ENCODE measurements at regions not wholly inside any gene's neighbourhood (a gene's known extent, or its start where the extent isn't known, plus 50 kb on each side); places are given as distances from the start of the nearest gene placed in this dataset.

GRCh38 chr3:148054999-148055398 lies 642.7 kb upstream of the AGTR1 start:
- Mint-ChIP-seq H3K27ac (no peak overlapping the region), H3K27me3 (ENCODE audit: insufficient read depth) (no peaks in the 10 kb centered on the region), H3K4me3 (no peak overlapping the region), H3K4me1 (ENCODE audit: low read depth) (no peaks in the 10 kb centered on the region), H3K9me3 (no peaks in the 10 kb centered on the region), H3K36me3 (ENCODE audit: low read depth) (no peaks in the 10 kb centered on the region)
- no peak for DNase-seq (ENCODE audit: low spot score)
- intact Hi-C loops (cut with micrococcal nuclease), result no loop called here

- DNase-seq (ENCODE audit: low spot score), result no peak
- Mint-ChIP-seq H3K9me3 (no peaks in the 10 kb centered on the region), H3K27ac (no peak overlapping the region), H3K4me1 (ENCODE audit: low read depth) (no peaks in the 10 kb centered on the region), H3K4me3 (no peak overlapping the region), H3K36me3 (ENCODE audit: low read depth) (no peaks in the 10 kb centered on the region), H3K27me3 (ENCODE audit: insufficient read depth) (no peaks in the 10 kb centered on the region)
- intact Hi-C loops (cut with micrococcal nuclease), result no loop called here
Observed at GRCh38 chr3:148062590-148062989, 635.1 kb upstream of the AGTR1 start.

GRCh38 chr3:148066802-148067201 lies 630.9 kb upstream of the AGTR1 start:
- Mint-ChIP-seq H3K4me1 (ENCODE audit: low read depth) (no peaks in the 10 kb centered on the region), H3K4me3 (no peak overlapping the region), H3K27me3 (ENCODE audit: insufficient read depth) (no peaks in the 10 kb centered on the region)

GRCh38 chr3:148068466-148068865 lies 629.2 kb upstream of the AGTR1 start:
- Mint-ChIP-seq H3K4me3 (no peak overlapping the region), H3K27ac (no peak overlapping the region), H3K9me3 (no peaks in the 10 kb centered on the region), H3K27me3 (ENCODE audit: insufficient read depth) (no peaks in the 10 kb centered on the region), H3K36me3 (ENCODE audit: low read depth) (no peaks in the 10 kb centered on the region), H3K4me1 (ENCODE audit: low read depth) (no peaks in the 10 kb centered on the region)
- intact Hi-C loops (cut with micrococcal nuclease), result no loop called here
- DNase-seq (ENCODE audit: low spot score), result no peak

More at GRCh38 chr3:148066802-148067201, 630.9 kb upstream of the AGTR1 start:
- Mint-ChIP-seq H3K9me3 (no peaks in the 10 kb centered on the region), H3K36me3 (ENCODE audit: low read depth) (no peaks in the 10 kb centered on the region), H3K27ac (no peak overlapping the region)
- intact Hi-C loops (cut with micrococcal nuclease), result no loop called here
- no peak for DNase-seq (ENCODE audit: low spot score)

GRCh38 chr3:148070041-148070440 lies 627.7 kb upstream of the AGTR1 start:
- no peaks in the 10 kb centered on the region for H3K36me3 Mint-ChIP-seq (ENCODE audit: low read depth)
- H3K27me3 Mint-ChIP-seq (ENCODE audit: insufficient read depth), result no peaks in the 10 kb centered on the region
- intact Hi-C loops (cut with micrococcal nuclease), result no loop called here
- no peak overlapping the region for H3K27ac Mint-ChIP-seq
- H3K4me1 Mint-ChIP-seq (ENCODE audit: low read depth), result no peaks in the 10 kb centered on the region
- H3K4me3 Mint-ChIP-seq, result no peak overlapping the region
- no peaks in the 10 kb centered on the region for H3K9me3 Mint-ChIP-seq
- no peak for DNase-seq (ENCODE audit: low spot score)

GRCh38 chr3:148073721-148074456 lies 623.8 kb upstream of the AGTR1 start:
- intact Hi-C loops (cut with micrococcal nuclease), result no loop called here
- no peak overlapping the region for H3K27ac Mint-ChIP-seq
- no peak for DNase-seq (ENCODE audit: low spot score)
- H3K9me3 Mint-ChIP-seq, result no peaks in the 10 kb centered on the region
- no peaks in the 10 kb centered on the region for H3K36me3 Mint-ChIP-seq (ENCODE audit: low read depth)
- no peak overlapping the region for H3K4me3 Mint-ChIP-seq
- no peaks in the 10 kb centered on the region for H3K4me1 Mint-ChIP-seq (ENCODE audit: low read depth)
- no peaks in the 10 kb centered on the region for H3K27me3 Mint-ChIP-seq (ENCODE audit: insufficient read depth)

GRCh38 chr3:148074946-148075345 lies 622.8 kb upstream of the AGTR1 start:
- Mint-ChIP-seq H3K36me3 (ENCODE audit: low read depth) (no peaks in the 10 kb centered on the region), H3K4me3 (no peak overlapping the region), H3K9me3 (no peaks in the 10 kb centered on the region), H3K4me1 (ENCODE audit: low read depth) (no peaks in the 10 kb centered on the region), H3K27ac (no peak overlapping the region), H3K27me3 (ENCODE audit: insufficient read depth) (no peaks in the 10 kb centered on the region)
- DNase-seq (ENCODE audit: low spot score), result no peak
- intact Hi-C loops (cut with micrococcal nuclease), result no loop called here

- no peaks in the 10 kb centered on the region for H3K9me3 Mint-ChIP-seq
- H3K27me3 Mint-ChIP-seq (ENCODE audit: insufficient read depth), result no peaks in the 10 kb centered on the region
- no peaks in the 10 kb centered on the region for H3K4me1 Mint-ChIP-seq (ENCODE audit: low read depth)
- no peak overlapping the region for H3K4me3 Mint-ChIP-seq
- no peaks in the 10 kb centered on the region for H3K36me3 Mint-ChIP-seq (ENCODE audit: low read depth)
- no peak overlapping the region for H3K27ac Mint-ChIP-seq
- DNase-seq (ENCODE audit: low spot score), result no peak
- intact Hi-C loops (cut with micrococcal nuclease), result no loop called here
Observed at GRCh38 chr3:148075771-148076716, 621.7 kb upstream of the AGTR1 start.

GRCh38 chr3:148077318-148077923 lies 620.3 kb upstream of the AGTR1 start:
- no peak overlapping the region for H3K27ac Mint-ChIP-seq
- no peaks in the 10 kb centered on the region for H3K4me1 Mint-ChIP-seq (ENCODE audit: low read depth)
- no peaks in the 10 kb centered on the region for H3K36me3 Mint-ChIP-seq (ENCODE audit: low read depth)
- H3K27me3 Mint-ChIP-seq (ENCODE audit: insufficient read depth), result no peaks in the 10 kb centered on the region
- intact Hi-C loops (cut with micrococcal nuclease), result no loop called here
- no peak for DNase-seq (ENCODE audit: low spot score)
- no peak overlapping the region for H3K4me3 Mint-ChIP-seq
- H3K9me3 Mint-ChIP-seq, result no peaks in the 10 kb centered on the region

- H3K4me3 Mint-ChIP-seq, result no peak overlapping the region
- intact Hi-C loops (cut with micrococcal nuclease), result no loop called here
- H3K9me3 Mint-ChIP-seq, result no peaks in the 10 kb centered on the region
- no peaks in the 10 kb centered on the region for H3K4me1 Mint-ChIP-seq (ENCODE audit: low read depth)
- DNase-seq (ENCODE audit: low spot score), result no peak
- no peak overlapping the region for H3K27ac Mint-ChIP-seq
- H3K27me3 Mint-ChIP-seq (ENCODE audit: insufficient read depth), result no peaks in the 10 kb centered on the region
- no peaks in the 10 kb centered on the region for H3K36me3 Mint-ChIP-seq (ENCODE audit: low read depth)
Observed at GRCh38 chr3:148077965-148078364, 619.7 kb upstream of the AGTR1 start.

- no peak for DNase-seq (ENCODE audit: low spot score)
- Mint-ChIP-seq H3K4me1 (ENCODE audit: low read depth) (no peaks in the 10 kb centered on the region), H3K36me3 (ENCODE audit: low read depth) (no peaks in the 10 kb centered on the region), H3K9me3 (no peaks in the 10 kb centered on the region), H3K27me3 (ENCODE audit: insufficient read depth) (no peaks in the 10 kb centered on the region), H3K27ac (no peak overlapping the region), H3K4me3 (no peak overlapping the region)
- intact Hi-C loops (cut with micrococcal nuclease), result no loop called here
Observed at GRCh38 chr3:148078658-148079057, 619.0 kb upstream of the AGTR1 start.

GRCh38 chr3:148079370-148079769 lies 618.3 kb upstream of the AGTR1 start:
- Mint-ChIP-seq H3K36me3 (ENCODE audit: low read depth) (no peaks in the 10 kb centered on the region), H3K4me3 (no peak overlapping the region), H3K9me3 (no peaks in the 10 kb centered on the region), H3K27me3 (ENCODE audit: insufficient read depth) (no peaks in the 10 kb centered on the region), H3K4me1 (ENCODE audit: low read depth) (no peaks in the 10 kb centered on the region), H3K27ac (no peak overlapping the region)
- no peak for DNase-seq (ENCODE audit: low spot score)
- intact Hi-C loops (cut with micrococcal nuclease), result no loop called here

- Mint-ChIP-seq H3K27ac (no peak overlapping the region), H3K36me3 (ENCODE audit: low read depth) (no peaks in the 10 kb centered on the region), H3K27me3 (ENCODE audit: insufficient read depth) (no peaks in the 10 kb centered on the region), H3K4me3 (no peak overlapping the region), H3K4me1 (ENCODE audit: low read depth) (no peaks in the 10 kb centered on the region), H3K9me3 (no peaks in the 10 kb centered on the region)
- DNase-seq (ENCODE audit: low spot score), result no peak
- intact Hi-C loops (cut with micrococcal nuclease), result no loop called here
Observed at GRCh38 chr3:148081926-148082325, 615.8 kb upstream of the AGTR1 start.
